CD4-positive, CD25-positive, alpha-beta regulatory T cell (primary cell): ENCODE measurements at regions not wholly inside any gene's neighbourhood (a gene's known extent, or its start where the extent isn't known, plus 50 kb on each side); places are given as distances from the start of the nearest gene placed in this dataset.

Experiments
- ATAC-seq, 2 donors: fragments of 150-1000 bp; cut with Tn5 transposase; one replicate each; pipeline ENCODE4 v1.10.0; 2021; ENCODE audit warnings: low read depth in 2 of 2, moderate number of reproducible peaks in 2 of 2, moderate library complexity in 1 of 2
- DNase-seq, 3 donors: peaks; one replicate each; pipeline versions ENCODE4 v3.0.0 to v3.0.0-alpha.2; 2012 to 2022; ENCODE audit warnings: mixed read lengths in 1 of 3
- H3K27ac ChIP-seq: one replicate; pipeline ENCODE4 v1.7.0; 2013; ENCODE audit warnings: mild to moderate bottlenecking, low read length; ENCODE audit not compliant: insufficient read depth, poor library complexity, severe bottlenecking
- H3K27me3 ChIP-seq: one replicate; pipeline ENCODE4 v1.7.0; 2013; ENCODE audit warnings: low read length; ENCODE audit not compliant: control insufficient read depth, insufficient read depth
- H3K36me3 ChIP-seq: one replicate; pipeline ENCODE4 v1.7.0; 2013; ENCODE audit warnings: mild to moderate bottlenecking, low read length, moderate library complexity; ENCODE audit not compliant: control insufficient read depth, insufficient read depth
- H3K4me1 ChIP-seq: 2 replicates; pipeline ENCODE4 v1.7.0; 2013; ENCODE audit warnings: mild to moderate bottlenecking, low read length; ENCODE audit not compliant: insufficient read depth, control insufficient read depth, poor library complexity, severe bottlenecking
- H3K4me3 ChIP-seq: one replicate; pipeline ENCODE4 v1.7.0; 2013; ENCODE audit warnings: low read depth, mild to moderate bottlenecking, low read length, moderate library complexity
- H3K9me3 ChIP-seq, 2 experiments: 1 replicate in 1 of 2; 2 replicates in 1 of 2; pipeline ENCODE4 v1.7.0; 2013; ENCODE audit warnings: low read length in 2 of 2, mild to moderate bottlenecking in 1 of 2, moderate library complexity in 1 of 2; ENCODE audit not compliant: control insufficient read depth in 2 of 2
- H3K27ac Mint-ChIP-seq, 3 donors: one replicate each; pipeline ENCODE4 v1.8.0; 2020 to 2022; ENCODE audit warnings: mild to moderate bottlenecking in 3 of 3, mixed read lengths in 3 of 3, moderate library complexity in 2 of 3
- H3K27me3 Mint-ChIP-seq: one replicate; pipeline ENCODE4 v1.8.0; 2022; ENCODE audit warnings: mild to moderate bottlenecking, mixed read lengths
- H3K36me3 Mint-ChIP-seq: one replicate; pipeline ENCODE4 v1.8.0; 2020; ENCODE audit warnings: mixed read lengths
- H3K4me1 Mint-ChIP-seq, 4 donors: one replicate each; pipeline ENCODE4 v1.8.0; 2020 to 2022; ENCODE audit warnings: mixed read lengths in 4 of 4, mild to moderate bottlenecking in 1 of 4
- H3K4me3 Mint-ChIP-seq, 4 donors: one replicate each; pipeline ENCODE4 v1.8.0; 2020 to 2022; ENCODE audit warnings: mild to moderate bottlenecking in 4 of 4, mixed read lengths in 4 of 4, moderate library complexity in 3 of 4
- H3K9me3 Mint-ChIP-seq, 7 donors: one replicate each; pipeline ENCODE4 v1.8.0; 2020 to 2022; ENCODE audit warnings: mixed read lengths in 7 of 7, mild to moderate bottlenecking in 3 of 7, moderate library complexity in 2 of 7

DNA sequence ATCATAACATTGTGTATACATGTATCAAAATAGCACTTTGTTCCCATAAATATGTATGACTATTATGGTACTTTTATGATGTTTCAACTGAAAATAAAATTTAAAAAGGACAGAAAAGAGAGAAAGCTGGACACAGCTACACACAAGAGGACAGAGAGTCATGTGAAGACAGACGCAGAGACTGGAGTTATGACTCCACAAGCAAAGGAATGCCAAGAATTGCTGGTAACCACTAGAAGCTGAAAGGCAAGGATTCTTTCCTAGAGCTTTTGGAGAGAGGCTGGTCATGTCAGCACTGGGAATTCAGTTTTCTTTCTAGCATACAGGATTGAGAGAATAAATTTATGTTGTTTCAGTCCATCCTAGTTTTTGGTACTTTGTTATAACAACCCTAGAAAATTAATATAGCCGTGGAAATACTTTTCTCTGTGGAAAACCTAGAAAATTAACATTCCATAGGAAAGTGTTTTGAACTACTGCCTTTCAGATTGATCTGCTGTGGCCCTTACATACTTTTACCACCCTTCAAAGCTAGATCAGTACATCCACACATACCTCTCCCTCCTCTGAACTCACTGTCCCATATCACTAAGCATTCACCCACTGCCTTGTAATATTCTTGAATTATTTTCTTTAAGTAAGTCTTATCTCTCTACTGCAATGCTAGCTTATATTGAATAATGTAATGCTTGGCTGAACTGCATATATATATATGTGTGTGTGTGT lies 575.3 kb downstream of the IPMK start:
- Histone ChIP-seq H3K4me1 (no peaks in the 10 kb centered on the region), H3K27me3 (no peaks in the 10 kb centered on the region), H3K4me3 (no peak overlapping the region), H3K9me3 (no peaks in the 10 kb centered on the region), H3K36me3 (no peaks in the 10 kb centered on the region), H3K27ac (no peak overlapping the region)
- Mint-ChIP-seq H3K4me3 (no peak overlapping the region), H3K36me3 (no peaks in the 10 kb centered on the region), H3K4me1 (no peaks in the 10 kb centered on the region), H3K9me3 (peaks cover 0 to 17% (median 3%) of the 10 kb centered on the region in 7 donors), H3K27ac (no peak overlapping the region), H3K27me3 (no peaks in the 10 kb centered on the region)
- no peak for ATAC-seq
- no peak for DNase-seq

- H3K9me3 ChIP-seq, result no peaks in the 10 kb centered on the region
- no peaks in the 10 kb centered on the region for H3K4me1 ChIP-seq
- H3K27me3 ChIP-seq, result no peaks in the 10 kb centered on the region
- no peaks in the 10 kb centered on the region for H3K4me1 Mint-ChIP-seq
- H3K9me3 Mint-ChIP-seq, result peaks cover 0 to 12% (median 4%) of the 10 kb centered on the region in 7 donors
- no peaks in the 10 kb centered on the region for H3K36me3 ChIP-seq
- no peak overlapping the region for H3K4me3 ChIP-seq
- ATAC-seq (no peak), DNase-seq (no peak)
- no peak overlapping the region for H3K27ac ChIP-seq
- H3K27ac Mint-ChIP-seq, result no peak overlapping the region
- no peak overlapping the region for H3K4me3 Mint-ChIP-seq
- no peaks in the 10 kb centered on the region for H3K27me3 Mint-ChIP-seq
- H3K36me3 Mint-ChIP-seq, result no peaks in the 10 kb centered on the region
These were observed 577.9 kb downstream of the IPMK start for GRCh38 chr10:57689596-57690297.

DNA sequence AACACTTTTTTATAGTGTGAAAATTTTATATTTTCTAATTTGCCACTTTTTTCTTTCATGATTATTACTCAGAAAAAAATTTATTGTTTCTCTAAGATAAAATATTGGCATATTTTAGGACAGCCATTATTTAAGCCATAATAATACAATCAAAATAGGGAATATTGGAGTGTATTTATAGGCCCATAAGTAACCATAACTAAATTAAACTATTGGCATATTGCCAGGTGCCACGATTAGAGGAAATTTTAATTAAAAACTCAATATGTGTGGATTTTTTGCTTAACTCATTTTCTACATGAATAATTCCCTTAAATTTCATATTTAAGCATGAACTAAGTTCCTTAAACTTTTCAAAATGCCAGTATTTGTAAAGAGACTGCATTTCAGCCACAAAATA lies 587.8 kb downstream of the IPMK start:
- Mint-ChIP-seq H3K4me3 (no peak overlapping the region), H3K27me3 (no peaks in the 10 kb centered on the region), H3K4me1 (no peaks in the 10 kb centered on the region), H3K36me3 (no peaks in the 10 kb centered on the region), H3K27ac (no peak overlapping the region), H3K9me3 (peaks cover 0 to 20% (median 5%) of the 10 kb centered on the region in 7 donors)
- no peak overlapping the region for H3K27ac ChIP-seq
- no peaks in the 10 kb centered on the region for H3K27me3 ChIP-seq
- no peaks in the 10 kb centered on the region for H3K4me1 ChIP-seq
- DNase-seq (no peak), ATAC-seq (no peak)
- no peak overlapping the region for H3K4me3 ChIP-seq
- no peaks in the 10 kb centered on the region for H3K36me3 ChIP-seq
- H3K9me3 ChIP-seq, result no peaks in the 10 kb centered on the region

DNA sequence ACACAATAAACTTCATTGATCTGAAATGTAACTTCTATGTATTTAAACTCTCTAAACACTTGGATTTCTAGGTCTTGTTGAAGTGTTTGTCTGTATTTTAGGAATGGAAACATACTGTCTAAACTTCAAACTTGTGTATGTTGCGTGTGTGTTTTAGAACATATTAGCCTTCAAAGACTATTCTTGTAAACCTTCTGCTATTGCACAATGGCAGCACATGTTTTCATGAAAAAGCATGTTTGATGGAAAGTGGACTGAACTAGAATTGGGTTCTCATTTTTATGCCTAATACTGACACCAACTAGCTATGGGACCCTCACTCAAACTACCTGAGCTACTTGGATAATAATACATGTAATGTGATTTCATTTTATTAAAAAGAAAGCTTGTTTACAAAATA lies 592.6 kb downstream of the IPMK start:
- no peak for ATAC-seq
- Histone ChIP-seq H3K9me3 (no peaks in the 10 kb centered on the region), H3K4me1 (no peaks in the 10 kb centered on the region), H3K27ac (no peak overlapping the region), H3K4me3 (no peak overlapping the region), H3K36me3 (no peaks in the 10 kb centered on the region), H3K27me3 (no peaks in the 10 kb centered on the region)
- Mint-ChIP-seq H3K27ac (no peak overlapping the region), H3K27me3 (no peaks in the 10 kb centered on the region), H3K36me3 (no peaks in the 10 kb centered on the region), H3K9me3 (peaks cover 0 to 13% (median 4%) of the 10 kb centered on the region in 7 donors), H3K4me3 (no peak overlapping the region), H3K4me1 (no peaks in the 10 kb centered on the region)
- DNase-seq, result no peak

DNA sequence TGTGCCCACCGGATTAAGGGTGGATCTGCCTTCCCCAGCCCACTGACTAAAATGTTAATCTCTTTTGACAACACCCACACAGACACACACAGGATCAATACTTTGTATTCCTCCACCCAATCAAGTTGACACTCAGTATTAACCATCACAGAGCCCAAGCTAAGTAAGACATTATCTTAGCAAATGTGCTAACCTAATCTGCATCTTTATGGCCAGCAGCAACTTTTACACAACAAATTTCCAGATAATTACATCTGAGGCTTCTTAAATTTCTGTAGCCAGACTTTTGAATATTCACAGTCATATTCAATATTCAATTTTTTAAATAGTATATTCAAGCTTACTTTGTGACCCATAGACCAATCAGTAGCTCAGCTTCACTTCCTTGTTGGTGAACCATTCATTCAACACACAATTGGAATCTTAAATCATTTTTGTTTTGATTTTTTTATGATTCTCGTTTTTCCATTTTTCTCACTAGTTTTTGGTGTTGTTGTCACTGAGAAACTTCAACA lies 594.2 kb downstream of the IPMK start:
- no peaks in the 10 kb centered on the region for H3K4me1 Mint-ChIP-seq
- no peaks in the 10 kb centered on the region for H3K36me3 ChIP-seq
- no peak overlapping the region for H3K27ac ChIP-seq
- H3K27me3 Mint-ChIP-seq, result no peaks in the 10 kb centered on the region
- no peak overlapping the region for H3K4me3 Mint-ChIP-seq
- H3K36me3 Mint-ChIP-seq, result no peaks in the 10 kb centered on the region
- no peaks in the 10 kb centered on the region for H3K27me3 ChIP-seq
- ATAC-seq (no peak), DNase-seq (no peak)
- no peaks in the 10 kb centered on the region for H3K9me3 ChIP-seq
- H3K4me1 ChIP-seq, result no peaks in the 10 kb centered on the region
- peaks cover 0 to 10% (median 4%) of the 10 kb centered on the region in 7 donors for H3K9me3 Mint-ChIP-seq
- H3K27ac Mint-ChIP-seq, result no peak overlapping the region
- H3K4me3 ChIP-seq, result no peak overlapping the region

- DNase-seq (no peak), ATAC-seq (no peak)
- H3K27me3 ChIP-seq, result no peaks in the 10 kb centered on the region
- no peak overlapping the region for H3K27ac ChIP-seq
- H3K9me3 ChIP-seq, result no peaks in the 10 kb centered on the region
- H3K4me1 ChIP-seq, result no peaks in the 10 kb centered on the region
- Mint-ChIP-seq H3K27me3 (no peaks in the 10 kb centered on the region), H3K4me3 (no peak overlapping the region), H3K36me3 (no peaks in the 10 kb centered on the region), H3K27ac (no peak overlapping the region), H3K4me1 (no peaks in the 10 kb centered on the region), H3K9me3 (peaks cover 0 to 11% (median 5%) of the 10 kb centered on the region in 7 donors)
- H3K4me3 ChIP-seq, result no peak overlapping the region
- no peaks in the 10 kb centered on the region for H3K36me3 ChIP-seq
These were observed 602.9 kb downstream of the IPMK start for GRCh38 chr10:57664815-57665214.

DNA sequence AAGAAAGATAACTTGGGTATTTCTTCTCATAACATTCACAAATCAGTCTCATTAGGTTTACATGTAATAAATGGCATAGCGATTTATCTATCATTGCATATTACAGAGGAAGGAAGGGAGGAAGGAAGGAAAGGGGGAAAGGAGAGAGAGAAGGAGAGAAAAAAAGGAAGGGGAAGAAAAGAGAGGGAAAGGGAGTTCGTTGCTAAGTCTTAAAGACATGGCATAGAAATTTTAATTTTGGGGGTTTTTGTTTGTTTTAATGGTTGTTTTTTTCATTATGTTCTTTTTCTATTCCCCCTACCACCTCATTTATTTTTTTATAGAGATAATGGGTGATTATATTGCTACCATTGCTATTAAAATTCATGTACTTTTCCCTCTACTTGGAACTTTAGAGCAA lies 604.3 kb downstream of the IPMK start:
- Histone ChIP-seq H3K36me3 (no peaks in the 10 kb centered on the region), H3K27ac (no peak overlapping the region), H3K9me3 (no peaks in the 10 kb centered on the region), H3K27me3 (no peaks in the 10 kb centered on the region), H3K4me3 (no peak overlapping the region), H3K4me1 (no peaks in the 10 kb centered on the region)
- DNase-seq, result no peak
- no peak for ATAC-seq
- H3K27me3 Mint-ChIP-seq, result no peaks in the 10 kb centered on the region
- peaks cover 0 to 11% (median 4%) of the 10 kb centered on the region in 7 donors for H3K9me3 Mint-ChIP-seq
- no peak overlapping the region for H3K4me3 Mint-ChIP-seq
- no peaks in the 10 kb centered on the region for H3K4me1 Mint-ChIP-seq
- H3K36me3 Mint-ChIP-seq, result no peaks in the 10 kb centered on the region
- no peak overlapping the region for H3K27ac Mint-ChIP-seq

DNA sequence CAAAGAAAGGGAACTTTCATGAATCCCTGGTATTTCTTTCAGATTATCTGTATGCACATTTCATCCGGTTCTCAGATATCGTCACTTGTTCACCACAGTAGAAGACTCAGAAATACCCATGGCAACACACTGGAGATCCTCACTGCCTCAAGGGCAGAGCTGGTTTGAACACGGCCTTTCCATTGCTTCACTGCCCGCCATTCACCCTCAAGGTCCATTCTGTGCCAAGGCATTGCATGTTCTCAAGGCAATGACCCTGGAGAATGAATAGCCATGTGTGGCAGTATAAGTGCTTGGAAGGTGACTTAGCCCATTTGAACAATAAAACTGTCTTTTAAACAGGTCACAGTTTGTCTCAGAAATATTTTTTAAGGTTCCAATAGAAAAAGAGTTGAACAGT lies 606.5 kb downstream of the IPMK start:
- Histone ChIP-seq H3K27ac (no peak overlapping the region), H3K4me1 (no peaks in the 10 kb centered on the region), H3K36me3 (no peaks in the 10 kb centered on the region), H3K9me3 (no peaks in the 10 kb centered on the region), H3K4me3 (no peak overlapping the region), H3K27me3 (no peaks in the 10 kb centered on the region)
- Mint-ChIP-seq H3K36me3 (no peaks in the 10 kb centered on the region), H3K27me3 (no peaks in the 10 kb centered on the region), H3K27ac (no peak overlapping the region), H3K4me3 (no peak overlapping the region), H3K9me3 (peaks cover 0 to 6% (median 0%) of the 10 kb centered on the region in 7 donors), H3K4me1 (no peaks in the 10 kb centered on the region)
- ATAC-seq (no peak), DNase-seq (no peak)
